ENCODE measurements at regions not wholly inside any gene's neighbourhood (a gene's known extent, or its start where the extent isn't known, plus 50 kb on each side); places are given as distances from the start of the nearest gene placed in this dataset.

- peaks cover 24% of the 10 kb centered on the region for H3K36me3 Mint-ChIP-seq
- H3K27me3 Mint-ChIP-seq (ENCODE audit: low read depth), result no peaks in the 10 kb centered on the region
- H3K4me3 Mint-ChIP-seq, result no peak overlapping the region
- ChIA-PET CTCF (no interaction called here), POLR2A (no interaction called here)
- no peak overlapping the region for H3K27ac Mint-ChIP-seq
- peaks cover 5% of the 10 kb centered on the region for H3K4me1 Mint-ChIP-seq
- ATAC-seq, result peak; percentile 76
- no peak for DNase-seq (ENCODE audit: low spot score)
- H3K9me3 Mint-ChIP-seq, result peaks cover 29% of the 10 kb centered on the region
- TF ChIP-seq, protein P1, sequence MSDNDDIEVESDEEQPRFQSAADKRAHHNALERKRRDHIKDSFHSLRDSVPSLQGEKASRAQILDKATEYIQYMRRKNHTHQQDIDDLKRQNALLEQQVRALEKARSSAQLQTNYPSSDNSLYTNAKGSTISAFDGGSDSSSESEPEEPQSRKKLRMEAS (CRISPR knock-in tag; IDR thresholded peaks at IDR 0.05), result no peak
- TF ChIP-seq TP53 (CRISPR knock-in tag; IDR thresholded peaks at IDR 0.05) (no peak), NR1H2 (CRISPR knock-in tag; IDR thresholded peaks at IDR 0.05) (no peak), FOXP4 (CRISPR knock-in tag; IDR thresholded peaks at IDR 0.05) (no peak), TEAD1 (CRISPR knock-in tag; IDR thresholded peaks at IDR 0.05) (no peak), JAZF1 (CRISPR knock-in tag; IDR thresholded peaks at IDR 0.05) (no peak), NR2C2 (CRISPR knock-in tag; IDR thresholded peaks at IDR 0.05) (no peak), MYBL2 (CRISPR knock-in tag; IDR thresholded peaks at IDR 0.05) (no peak), FOXK1 (CRISPR knock-in tag; IDR thresholded peaks at IDR 0.05) (no peak), E2F1 (CRISPR knock-in tag; IDR thresholded peaks at IDR 0.05) (no peak), ATF1 (CRISPR knock-in tag; IDR thresholded peaks at IDR 0.05) (no peak), TCF7 (CRISPR knock-in tag; IDR thresholded peaks at IDR 0.05; ENCODE audit: low read depth) (no peak)
- TF ChIP-seq, protein P2, sequence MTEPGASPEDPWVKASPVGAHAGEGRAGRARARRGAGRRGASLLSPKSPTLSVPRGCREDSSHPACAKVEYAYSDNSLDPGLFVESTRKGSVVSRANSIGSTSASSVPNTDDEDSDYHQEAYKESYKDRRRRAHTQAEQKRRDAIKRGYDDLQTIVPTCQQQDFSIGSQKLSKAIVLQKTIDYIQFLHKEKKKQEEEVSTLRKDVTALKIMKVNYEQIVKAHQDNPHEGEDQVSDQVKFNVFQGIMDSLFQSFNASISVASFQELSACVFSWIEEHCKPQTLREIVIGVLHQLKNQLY (CRISPR knock-in tag; IDR thresholded peaks at IDR 0.05), result no peak
- TF ChIP-seq, protein P3, sequence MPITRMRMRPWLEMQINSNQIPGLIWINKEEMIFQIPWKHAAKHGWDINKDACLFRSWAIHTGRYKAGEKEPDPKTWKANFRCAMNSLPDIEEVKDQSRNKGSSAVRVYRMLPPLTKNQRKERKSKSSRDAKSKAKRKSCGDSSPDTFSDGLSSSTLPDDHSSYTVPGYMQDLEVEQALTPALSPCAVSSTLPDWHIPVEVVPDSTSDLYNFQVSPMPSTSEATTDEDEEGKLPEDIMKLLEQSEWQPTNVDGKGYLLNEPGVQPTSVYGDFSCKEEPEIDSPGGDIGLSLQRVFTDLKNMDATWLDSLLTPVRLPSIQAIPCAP (CRISPR knock-in tag; IDR thresholded peaks at IDR 0.05), result no peak
These were observed 138.3 kb upstream of the HMGN3 start for GRCh38 chr6:79372757-79373156.

DNA sequence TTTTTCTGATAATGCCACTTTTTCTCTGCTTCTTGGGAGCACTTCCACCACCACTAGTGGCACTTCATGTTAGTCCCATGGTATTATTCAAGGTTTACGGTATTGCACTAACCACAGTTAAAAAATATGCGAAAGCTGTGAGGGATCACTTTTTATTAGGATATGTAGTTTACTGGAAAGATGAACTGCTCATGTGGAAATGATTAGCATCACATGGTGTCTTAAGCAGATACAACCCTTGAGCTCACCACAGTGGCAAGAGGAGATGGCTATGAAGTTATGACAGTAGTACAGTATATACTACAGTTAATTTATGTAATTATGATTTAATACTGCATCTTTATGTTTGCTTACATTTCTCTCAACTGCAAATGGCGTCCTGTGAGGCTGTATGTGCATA lies 134.5 kb upstream of the HMGN3 start:
- Mint-ChIP-seq H3K36me3 (peaks cover 55% of the 10 kb centered on the region), H3K27me3 (ENCODE audit: low read depth) (peaks cover 5% of the 10 kb centered on the region; the same call in 1 of the 2 replicates), H3K9me3 (peaks cover 66% of the 10 kb centered on the region), H3K4me3 (no peak overlapping the region), H3K27ac (no peak overlapping the region), H3K4me1 (0 out of 2 replicates have a peak, but pooled peaks cover 2% of the 10 kb centered on the region)
- ATAC-seq, result no peak
- no peak for TF ChIP-seq NFE2L1 (CRISPR knock-in tag; IDR thresholded peaks at IDR 0.05)
- no peak for TF ChIP-seq CTCF (IDR thresholded peaks at IDR 0.05)
- TF ChIP-seq ZBTB21 (CRISPR knock-in tag; IDR thresholded peaks at IDR 0.05; ENCODE audit: borderline replicate concordance), result no peak
- TF ChIP-seq E2F1 (CRISPR knock-in tag; IDR thresholded peaks at IDR 0.05), result no peak
- TF ChIP-seq NFATC4 (CRISPR knock-in tag; IDR thresholded peaks at IDR 0.05), result no peak
- no peak for TF ChIP-seq MYBL2 (CRISPR knock-in tag; IDR thresholded peaks at IDR 0.05)
- TF ChIP-seq CBFB (CRISPR knock-in tag; IDR thresholded peaks at IDR 0.05; ENCODE audit: low read depth), result no peak
- TF ChIP-seq ZNF121 (CRISPR knock-in tag; IDR thresholded peaks at IDR 0.05), result no peak
- TF ChIP-seq E2F4 (CRISPR knock-in tag; IDR thresholded peaks at IDR 0.05; ENCODE audit: borderline replicate concordance, low read depth), result no peak
- no peak for TF ChIP-seq SMAD3 (CRISPR knock-in tag; IDR thresholded peaks at IDR 0.05; ENCODE audit: borderline replicate concordance)
- TF ChIP-seq CDX4 (CRISPR knock-in tag; IDR thresholded peaks at IDR 0.05; ENCODE audit: borderline replicate concordance), result no peak
- TF ChIP-seq, protein P4, sequence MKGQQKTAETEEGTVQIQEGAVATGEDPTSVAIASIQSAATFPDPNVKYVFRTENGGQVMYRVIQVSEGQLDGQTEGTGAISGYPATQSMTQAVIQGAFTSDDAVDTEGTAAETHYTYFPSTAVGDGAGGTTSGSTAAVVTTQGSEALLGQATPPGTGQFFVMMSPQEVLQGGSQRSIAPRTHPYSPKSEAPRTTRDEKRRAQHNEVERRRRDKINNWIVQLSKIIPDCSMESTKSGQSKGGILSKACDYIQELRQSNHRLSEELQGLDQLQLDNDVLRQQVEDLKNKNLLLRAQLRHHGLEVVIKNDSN (CRISPR knock-in tag; IDR thresholded peaks at IDR 0.05), result no peak
- TF ChIP-seq, protein P1 (CRISPR knock-in tag; IDR thresholded peaks at IDR 0.05), result no peak
- TF ChIP-seq NR2C2 (CRISPR knock-in tag; IDR thresholded peaks at IDR 0.05), result no peak
- no peak for TF ChIP-seq JAZF1 (CRISPR knock-in tag; IDR thresholded peaks at IDR 0.05)
- CTCF ChIA-PET, result no interaction called here
- DNase-seq (ENCODE audit: low spot score), result no peak
- POLR2A ChIA-PET, result no interaction called here
